GM19238 (cell line): ENCODE measurements at regions not wholly inside any gene's neighbourhood (a gene's known extent, or its start where the extent isn't known, plus 50 kb on each side); places are given as distances from the start of the nearest gene placed in this dataset.
"Not testable (repeated sequence)": the region's sequence is repeated elsewhere in the genome, so short reads cannot be mapped to it uniquely, and the experiment has no call there.

Experiments
- DNase-seq: peaks from one replicate; pipeline ENCODE4 v3.0.0; 2011; ENCODE audit warnings: low spot score; ENCODE audit not compliant: insufficient read length

DNA sequence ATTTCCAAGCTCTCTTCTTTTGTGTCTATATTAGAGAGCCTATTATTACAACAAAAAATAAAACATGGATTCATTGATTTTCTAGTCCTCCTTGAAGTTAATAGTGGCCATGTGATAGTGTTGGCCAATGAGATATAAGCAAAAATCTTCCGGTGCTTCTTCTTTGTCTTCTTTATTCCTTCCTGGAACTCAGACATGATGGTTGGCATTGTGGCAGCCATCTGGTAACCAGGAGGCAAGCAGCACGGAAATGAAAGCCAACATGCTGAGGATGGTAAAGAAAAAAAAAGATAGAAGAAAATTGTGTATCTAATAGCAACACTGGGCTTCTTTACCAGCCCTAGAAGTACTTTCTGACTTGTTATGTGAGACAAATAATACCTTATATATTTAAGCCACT, 50.8 kb upstream of the SEL1L start:
- DNase-seq: no peak

DNA sequence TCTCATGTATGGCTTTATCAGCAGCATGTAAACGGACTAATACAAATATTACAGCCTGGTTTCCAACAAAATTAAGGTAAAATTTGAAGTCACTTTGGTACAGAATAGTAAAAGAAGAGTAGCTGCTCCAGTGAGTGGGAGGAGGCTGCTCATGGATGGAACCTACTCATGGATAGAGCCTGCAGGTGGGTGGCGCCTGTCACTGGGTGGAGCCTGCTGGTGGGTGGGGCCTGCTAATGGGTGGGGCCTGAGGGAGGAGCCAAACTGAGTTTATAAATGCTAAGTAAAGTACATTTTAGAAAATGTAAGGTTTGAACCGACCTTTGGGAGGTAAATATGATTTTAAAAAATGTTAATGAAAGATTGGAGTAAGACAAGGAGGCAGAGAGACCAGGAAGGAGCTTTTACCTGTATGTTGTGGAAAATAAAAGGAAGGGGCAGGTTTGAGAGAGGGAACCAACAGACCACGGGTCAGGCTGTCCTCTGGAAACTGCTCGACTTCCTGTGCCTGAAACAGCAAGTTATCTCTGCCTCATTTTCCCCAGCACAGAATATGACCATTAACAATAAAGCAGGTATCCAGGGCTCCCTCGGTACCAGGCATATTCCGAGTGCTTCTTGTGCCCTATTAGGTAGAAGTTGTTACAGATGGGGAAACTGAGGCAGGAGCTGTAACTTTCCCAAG, 55.9 kb upstream of the SEL1L start:
- DNase-seq: no peak

DNA sequence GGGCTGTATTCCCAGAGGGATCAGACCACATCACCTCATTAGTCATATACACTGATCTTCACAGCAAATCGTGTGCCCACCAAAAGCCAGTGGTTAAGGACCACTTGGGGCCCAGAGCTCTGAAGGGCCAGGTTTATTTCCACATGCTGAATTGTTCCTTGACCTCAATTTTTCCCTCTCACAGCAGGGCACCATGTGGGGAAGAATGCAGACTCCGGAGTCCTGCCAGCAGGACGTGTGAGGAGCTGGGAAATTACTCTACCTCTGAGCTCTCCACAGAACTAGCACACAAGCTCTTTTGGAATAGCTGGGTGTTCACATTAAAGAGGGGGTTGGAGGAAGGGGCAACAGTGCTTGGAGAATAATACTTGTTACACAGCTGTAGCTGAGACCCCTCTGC, 57.6 kb upstream of the SEL1L start:
- DNase-seq: no peak

DNA sequence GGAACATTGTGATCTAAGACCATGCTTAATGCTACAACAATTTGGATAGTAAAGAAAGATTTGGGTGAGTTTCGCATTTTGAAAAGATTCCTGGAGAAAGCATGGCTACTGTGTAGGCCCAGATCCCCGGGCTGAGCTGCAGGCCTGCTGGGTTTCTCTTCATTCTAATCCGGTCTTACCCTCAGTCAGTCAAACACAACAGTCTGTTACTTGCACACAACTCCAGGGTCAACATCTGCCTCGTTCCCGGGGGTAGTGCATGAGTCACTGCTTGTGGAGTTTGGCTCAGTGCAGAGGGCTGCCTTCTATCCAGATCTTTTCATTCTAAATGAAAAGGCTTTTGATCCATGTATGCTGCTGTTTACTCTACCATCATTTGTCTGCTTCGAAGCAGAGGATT, 60.4 kb upstream of the SEL1L start:
- no peak for DNase-seq

DNA sequence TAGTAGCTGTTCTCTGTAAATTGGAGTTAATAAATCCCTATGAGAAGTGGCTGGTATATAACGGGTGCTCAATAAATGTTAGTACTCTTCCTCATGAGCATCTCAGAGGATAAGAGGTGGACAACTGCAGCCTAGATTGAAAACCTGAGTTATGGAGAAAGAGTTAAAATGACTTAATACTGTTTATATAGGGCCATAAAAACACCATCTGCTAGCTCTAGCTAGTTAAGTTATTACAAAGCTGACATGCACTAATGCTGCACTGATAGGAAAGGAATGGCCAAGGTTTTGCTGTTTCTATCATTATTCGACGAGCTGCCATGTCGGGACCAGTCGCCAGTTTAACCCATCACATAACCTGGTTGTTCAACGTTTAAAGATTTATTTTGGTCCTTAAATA, 72.0 kb upstream of the SEL1L start:
- DNase-seq: no peak

DNA sequence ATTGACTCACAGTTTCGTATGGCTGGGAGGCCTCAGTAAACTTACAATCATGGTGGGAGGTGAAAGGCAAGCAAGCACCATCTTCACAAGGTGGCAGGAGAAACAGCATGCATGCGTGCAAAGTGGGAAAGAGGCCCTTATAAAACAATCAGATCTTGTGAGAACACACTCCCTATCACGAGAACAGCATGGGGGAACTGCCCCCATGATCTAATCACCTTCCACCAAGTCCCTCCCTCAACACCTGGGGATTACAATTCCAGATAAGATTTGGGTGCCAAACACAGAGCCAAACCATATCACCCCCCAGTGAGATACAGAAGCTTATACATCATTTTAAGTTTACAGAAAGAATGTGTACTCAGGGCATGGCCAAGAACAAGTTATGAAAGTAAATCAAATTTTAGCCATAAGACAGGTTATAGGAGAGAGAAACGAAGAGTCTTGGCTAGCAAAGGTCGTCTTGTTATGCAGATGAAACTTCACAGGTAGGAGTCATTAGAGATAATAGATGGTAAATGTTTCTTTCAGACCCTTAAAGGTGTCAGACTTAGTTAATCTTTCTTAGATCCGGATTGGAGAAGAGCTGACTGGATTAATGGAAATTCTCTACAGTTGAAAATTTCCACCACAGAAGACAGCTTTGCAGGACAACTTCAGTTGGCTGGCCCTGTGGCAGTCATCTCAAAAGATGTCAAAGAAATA, 79.8 kb upstream of the SEL1L start:
- no peak for DNase-seq

DNA sequence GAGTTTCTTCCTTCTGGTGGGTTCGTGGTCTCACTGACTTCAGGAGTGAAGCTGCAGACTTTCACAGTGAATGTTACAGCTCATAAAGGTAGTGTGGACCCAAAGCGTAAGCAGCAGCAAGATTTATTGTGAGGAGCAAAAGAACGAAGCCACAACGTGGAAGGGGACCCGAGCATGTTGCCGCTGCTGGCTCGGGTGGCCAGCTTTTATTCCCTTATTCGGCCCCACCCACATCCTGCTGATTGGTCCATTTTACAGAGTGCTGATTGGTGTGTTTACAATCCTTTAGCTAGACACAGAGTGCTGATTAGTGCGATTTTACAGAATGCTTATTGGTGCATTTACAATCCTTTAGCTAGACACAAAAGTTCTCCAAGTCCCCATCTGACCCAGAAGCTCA, 80.6 kb upstream of the SEL1L start:
- not testable (repeated sequence) for DNase-seq

DNA sequence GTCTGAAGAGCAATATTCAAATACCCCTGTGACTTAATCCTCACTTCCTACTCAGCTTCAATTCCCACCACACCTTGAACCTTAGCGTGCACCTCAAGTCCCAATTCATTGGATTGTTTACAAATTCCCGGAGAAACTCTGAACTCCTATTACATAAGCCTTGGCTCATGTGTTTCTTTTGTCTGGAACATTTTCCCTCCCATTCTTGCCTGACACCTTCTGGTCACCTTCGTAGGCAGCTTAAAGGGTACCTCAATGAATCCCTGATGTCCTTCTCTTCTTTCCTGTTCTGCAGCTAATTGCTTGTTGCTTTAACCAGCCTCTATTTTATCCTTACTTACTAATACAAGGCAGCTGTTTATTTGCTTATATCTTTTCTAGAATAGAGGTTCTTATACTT, 85.0 kb upstream of the SEL1L start:
- no peak for DNase-seq

DNA sequence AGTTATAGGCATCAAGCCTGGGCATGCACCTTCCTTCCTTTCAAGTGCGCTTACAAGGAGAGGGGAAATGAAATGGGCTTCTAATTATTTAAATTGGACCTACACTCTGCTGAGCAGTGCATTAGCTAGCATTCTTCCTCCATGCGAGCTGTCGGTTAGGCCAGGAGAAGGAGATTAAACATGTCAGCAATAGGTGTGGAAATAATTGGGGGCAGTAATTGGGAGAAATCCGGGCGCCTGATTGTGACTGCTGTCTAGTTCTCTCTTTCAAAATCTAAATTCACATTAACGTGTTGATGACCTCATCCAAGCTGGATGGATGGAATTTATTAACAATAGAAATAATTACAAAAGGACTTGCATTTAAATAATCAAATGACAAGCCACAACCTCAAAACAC, 86.2 kb upstream of the SEL1L start:
- DNase-seq: no peak

DNA sequence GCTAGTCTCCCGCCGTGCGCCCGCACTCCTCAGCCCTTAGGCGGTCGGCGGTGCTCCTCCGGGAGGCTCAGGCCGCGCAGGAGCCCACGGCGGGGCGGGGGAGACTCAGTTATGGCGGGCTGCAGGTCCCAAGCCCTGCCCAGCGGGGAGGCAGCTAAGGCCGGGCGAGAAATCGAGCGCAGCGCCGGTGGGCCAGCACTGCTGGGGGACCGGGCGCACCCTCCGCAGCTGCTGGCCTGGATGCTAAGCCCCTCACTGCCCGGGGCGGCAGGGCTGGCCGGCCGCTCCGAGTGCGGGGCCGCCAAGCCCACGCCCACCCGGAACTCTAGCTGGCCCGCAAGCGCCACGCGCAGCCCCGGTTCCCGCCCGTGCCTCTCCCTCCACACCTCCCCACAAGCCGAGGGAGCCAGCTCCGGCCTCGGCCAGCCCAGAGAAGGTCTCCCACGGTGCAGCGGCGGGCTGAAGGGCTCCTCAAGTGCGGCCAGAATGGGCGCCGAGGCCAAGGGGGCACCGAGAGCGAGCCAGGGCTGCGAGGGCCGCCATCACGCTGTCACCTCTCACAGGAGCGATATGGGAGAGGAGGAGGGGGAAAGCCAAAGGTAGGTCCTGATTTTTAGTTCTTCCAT, 90.2 kb upstream of the SEL1L start:
- DNase-seq: not testable (repeated sequence)

DNA sequence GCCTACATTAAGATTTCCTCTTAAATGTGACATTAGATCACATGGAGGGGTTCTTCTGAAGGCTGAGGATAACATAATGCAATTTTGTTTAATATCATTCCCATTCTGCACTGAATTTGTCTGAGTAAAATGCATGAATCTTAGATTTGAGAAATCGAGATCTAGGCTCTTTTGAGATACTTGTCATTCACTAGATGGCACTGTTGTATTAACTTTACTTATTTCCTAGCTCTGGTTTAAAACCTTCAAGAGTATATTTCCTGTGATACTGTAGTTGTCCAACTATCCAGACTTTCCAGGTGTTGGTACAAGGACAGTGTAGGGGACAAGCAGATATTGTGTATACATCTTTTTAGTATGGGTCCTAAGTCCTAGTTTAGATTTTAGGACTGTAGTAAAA, 91.7 kb upstream of the SEL1L start:
- no peak for DNase-seq

DNA sequence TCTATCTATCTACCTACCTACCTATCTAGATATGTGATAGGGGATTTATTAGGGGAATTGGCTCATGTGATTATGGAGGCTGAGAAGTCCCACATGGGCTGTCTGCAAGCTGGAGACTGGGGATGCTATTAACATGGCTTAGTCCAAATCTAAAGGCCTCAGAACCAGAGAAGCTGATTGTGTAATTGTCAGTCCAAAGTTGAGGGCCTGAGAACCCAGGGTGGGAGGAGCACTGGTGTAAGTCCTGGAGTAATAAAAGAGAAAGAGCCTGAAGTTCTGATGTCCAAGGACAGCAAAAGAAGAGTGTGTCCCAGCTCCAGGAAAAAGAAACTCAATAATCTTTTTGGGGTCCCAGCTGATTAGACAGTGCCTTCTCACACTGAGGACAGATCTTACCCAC, 98.5 kb upstream of the SEL1L start:
- no peak for DNase-seq

DNA sequence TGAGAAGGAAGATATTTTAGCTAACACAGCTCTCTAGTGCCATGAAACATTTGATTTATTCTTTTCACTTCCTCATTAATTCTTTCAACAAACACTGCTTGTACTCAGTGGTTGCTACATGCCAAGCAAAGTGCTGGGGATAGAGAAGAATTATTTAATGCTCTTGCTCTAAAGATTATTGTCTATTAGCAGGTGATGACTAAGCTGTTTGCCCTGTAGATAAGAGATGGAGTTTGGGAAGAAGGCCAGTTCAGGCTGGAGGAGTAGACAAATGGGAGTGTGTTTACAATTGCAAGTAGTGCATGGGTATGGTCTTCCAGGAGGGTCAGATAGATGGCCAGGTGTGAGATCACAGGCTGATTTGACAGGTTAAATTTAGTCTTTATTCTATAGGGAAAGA, 99.8 kb upstream of the SEL1L start:
- DNase-seq: no peak

DNA sequence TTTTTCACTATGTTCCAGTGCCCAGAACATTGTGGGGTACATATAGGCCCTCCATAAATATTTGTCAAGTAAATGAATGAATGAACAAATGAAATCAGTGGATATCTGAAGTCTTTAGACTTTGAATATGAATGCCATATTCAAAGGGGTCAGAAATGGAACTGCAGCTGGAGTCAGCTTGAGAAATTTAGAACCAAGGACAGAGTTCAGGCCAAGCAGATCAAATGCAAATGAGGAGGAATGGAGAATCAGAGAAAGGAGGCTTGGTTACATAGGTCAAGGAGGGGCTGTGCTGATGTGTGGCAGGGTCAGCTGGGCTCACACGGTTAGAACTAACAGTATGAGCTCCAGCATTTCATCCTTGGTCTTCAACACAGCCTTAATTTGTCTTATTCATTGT, 104.0 kb upstream of the SEL1L start:
- no peak for DNase-seq

DNA sequence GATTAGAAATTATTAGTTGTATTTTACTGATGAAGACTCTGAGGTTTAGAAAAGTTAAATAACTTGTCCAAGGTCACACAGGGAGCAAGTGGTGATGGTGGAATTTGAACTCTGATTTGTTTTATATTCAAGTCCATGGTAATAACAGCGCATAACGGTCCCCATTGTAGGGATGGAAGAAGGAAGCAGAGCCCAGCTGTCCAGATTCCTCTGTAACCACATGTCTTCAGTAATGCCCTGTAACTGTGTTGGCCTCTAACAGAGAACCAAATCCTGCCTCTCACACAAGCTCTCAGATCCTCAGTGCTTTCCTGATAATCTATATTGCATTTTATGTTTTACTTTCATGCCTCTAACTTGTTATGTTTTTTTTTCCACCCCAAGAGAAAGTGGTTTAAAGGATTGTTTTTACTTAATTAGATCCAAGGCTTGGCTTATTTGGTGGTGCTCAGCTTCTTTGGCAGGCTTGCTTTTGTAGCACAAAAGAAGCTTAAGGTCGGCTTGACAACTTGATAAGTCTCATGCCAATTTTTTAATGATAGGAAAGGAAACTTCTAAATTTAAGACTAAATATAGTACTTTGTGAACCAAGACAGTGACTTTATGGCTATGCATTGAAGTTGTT, 105.1 kb upstream of the SEL1L start:
- DNase-seq: no peak

DNA sequence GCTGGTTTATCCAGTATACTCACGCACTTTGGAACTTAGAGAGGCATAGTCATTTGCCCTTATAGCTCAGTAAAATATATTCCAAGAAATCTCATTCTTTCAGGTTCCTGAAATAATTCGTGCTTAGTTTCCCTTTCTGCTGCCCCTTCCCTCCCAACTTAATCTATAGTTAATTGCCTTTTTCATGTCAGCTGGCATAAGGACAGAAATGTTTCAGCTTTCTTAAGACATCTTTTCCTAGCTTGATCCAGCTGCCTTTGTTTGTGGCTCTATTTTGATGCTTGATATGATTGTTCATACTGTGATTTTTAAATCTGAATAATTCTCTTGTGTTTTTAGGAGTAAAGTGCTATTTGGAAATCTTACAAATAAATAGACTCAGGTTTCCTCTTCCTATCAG, 120.0 kb upstream of the SEL1L start:
- DNase-seq: no peak

DNA sequence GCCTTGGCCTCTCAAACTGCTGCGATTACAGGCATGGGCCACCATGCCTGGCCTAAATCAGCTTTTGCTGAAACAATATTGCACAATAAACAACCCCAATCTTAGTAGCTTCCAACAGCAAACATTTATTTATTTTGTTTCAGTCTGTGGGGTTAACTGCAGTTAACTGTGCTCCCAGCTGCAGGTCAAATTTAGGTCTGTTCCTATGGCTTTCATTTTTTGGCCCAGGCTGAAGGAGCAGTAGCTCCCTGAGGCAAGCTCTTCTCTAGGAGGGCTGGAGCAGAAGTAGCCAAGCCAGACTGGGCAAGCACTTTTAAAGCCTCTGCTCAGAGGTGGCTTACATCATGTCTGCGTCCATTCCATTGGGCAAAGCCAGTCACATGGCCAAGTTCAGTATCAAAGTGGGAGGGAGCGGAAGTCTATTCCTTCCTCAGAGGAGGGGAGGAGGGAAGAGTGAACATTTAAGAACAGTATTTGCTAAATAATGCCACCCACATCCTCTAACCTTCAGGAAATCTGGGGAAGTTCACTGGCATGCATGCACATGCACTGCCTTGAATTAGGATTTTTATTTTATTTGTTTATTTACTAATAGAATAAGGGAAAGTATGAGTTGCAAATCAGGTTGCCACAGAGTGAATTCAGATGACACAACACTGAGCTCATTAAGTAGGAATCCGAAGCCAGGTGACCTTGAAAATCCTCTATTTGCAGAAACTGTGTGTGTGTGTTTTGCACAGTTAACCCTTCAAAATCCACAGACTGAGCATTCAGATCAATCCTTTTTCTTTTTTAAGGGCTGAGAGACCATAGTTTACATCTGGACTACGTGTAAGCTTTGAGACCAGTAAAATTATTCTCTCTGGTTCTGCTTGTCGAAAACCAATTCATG, 122.0 kb upstream of the SEL1L start:
- DNase-seq: no peak

DNA sequence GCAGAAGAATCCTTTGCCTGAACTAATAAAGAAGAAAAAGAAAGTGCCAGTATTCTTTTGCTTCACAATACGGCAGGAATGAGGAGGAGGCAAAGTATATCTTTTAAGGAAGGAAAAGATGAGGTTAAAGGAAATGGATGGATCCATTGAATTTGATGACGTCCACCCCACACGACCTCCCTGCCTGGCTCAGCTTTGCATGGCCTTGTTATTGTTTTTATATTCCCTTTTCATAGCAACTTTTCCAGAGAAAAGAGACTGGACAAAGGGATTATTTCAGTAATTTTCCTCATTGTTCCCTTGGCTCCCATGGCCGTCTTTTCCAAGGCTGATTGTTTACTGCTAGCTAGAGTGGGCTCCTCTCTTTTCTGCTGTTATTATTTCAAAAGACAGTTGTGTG, 123.2 kb upstream of the SEL1L start:
- DNase-seq: no peak

DNA sequence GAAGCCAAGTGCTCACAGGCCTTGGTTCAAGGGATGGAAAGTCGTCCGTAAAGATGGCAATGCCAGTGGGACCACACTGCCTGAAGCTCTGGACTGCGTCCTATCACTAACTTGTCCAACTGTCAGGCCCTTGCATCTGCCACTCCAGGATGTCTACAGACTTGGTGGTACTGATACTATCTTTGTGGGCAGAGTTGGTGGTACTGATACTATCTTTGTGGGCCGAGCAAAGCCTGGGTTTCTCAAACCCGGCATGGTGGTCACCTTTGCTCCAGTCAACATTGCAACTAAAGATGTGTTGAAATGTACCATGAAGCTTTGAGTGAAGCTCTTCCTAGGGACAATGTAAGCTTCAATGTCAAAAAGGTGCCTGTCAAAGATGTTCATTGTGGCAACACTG, 128.4 kb upstream of the SEL1L start:
- DNase-seq: no peak

DNA sequence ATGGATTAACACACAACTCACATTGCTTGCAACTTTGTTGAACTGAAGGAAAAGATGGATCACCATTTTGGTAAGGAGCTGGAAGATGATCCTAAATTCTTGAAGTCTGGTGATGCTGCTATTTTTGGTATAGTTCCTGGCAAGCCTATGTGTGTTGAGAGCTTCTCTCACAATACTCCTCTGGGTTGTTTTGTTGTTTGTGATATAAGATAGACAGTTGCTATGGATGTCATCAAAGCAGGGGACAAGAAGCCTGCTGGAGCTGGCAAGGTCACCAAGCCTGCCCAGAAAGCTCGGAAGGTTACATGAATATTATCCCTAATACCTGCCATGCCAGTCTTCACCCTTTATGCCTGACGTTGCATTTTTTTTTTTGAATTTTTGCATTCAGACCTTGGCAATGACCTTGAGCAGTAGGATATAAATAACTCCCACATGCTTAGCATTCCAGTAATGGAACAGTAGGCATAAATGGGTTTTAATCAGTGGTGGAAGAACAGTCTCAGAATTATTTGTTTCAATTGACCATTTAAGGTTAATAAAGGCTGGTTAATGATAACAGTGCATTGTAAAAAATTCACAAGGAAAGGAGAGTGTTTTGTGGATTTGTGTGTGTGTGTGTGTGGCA, 129.0 kb upstream of the SEL1L start:
- DNase-seq: no peak
